ENCODE measurements at regions not wholly inside any gene's neighbourhood (a gene's known extent, or its start where the extent isn't known, plus 50 kb on each side); places are given as distances from the start of the nearest gene placed in this dataset.

DNA sequence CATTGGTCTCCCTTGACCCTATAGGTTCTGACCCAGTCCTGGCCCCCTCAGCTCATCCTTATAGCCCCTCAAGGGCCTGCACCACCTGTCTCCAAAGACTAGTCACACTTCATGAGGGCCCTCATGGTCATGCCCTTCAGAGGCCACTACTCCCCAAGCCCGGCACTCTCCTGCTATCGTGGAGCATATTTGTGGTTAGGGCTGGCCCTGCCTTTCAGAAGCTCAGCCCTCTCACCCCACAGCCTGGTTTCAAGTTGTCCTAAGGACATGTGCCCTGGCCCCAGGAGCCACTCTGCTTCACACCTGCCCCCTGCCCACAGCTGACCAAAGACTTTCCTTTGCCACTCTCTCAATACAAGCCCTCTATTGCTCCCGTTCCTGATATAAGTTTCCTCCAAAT lies 60.3 kb upstream of the LBX1 start:
- TF ChIP-seq, protein P1, sequence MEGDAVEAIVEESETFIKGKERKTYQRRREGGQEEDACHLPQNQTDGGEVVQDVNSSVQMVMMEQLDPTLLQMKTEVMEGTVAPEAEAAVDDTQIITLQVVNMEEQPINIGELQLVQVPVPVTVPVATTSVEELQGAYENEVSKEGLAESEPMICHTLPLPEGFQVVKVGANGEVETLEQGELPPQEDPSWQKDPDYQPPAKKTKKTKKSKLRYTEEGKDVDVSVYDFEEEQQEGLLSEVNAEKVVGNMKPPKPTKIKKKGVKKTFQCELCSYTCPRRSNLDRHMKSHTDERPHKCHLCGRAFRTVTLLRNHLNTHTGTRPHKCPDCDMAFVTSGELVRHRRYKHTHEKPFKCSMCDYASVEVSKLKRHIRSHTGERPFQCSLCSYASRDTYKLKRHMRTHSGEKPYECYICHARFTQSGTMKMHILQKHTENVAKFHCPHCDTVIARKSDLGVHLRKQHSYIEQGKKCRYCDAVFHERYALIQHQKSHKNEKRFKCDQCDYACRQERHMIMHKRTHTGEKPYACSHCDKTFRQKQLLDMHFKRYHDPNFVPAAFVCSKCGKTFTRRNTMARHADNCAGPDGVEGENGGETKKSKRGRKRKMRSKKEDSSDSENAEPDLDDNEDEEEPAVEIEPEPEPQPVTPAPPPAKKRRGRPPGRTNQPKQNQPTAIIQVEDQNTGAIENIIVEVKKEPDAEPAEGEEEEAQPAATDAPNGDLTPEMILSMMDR (IDR thresholded peaks at IDR 0.05) = no peak
- TF ChIP-seq POLR2AphosphoS5 (IDR thresholded peaks at IDR 0.05) (no peak), POLR2A (IDR thresholded peaks at IDR 0.05) (no peak)

All from breast epithelium (tissue), 3 donors.